Spleen (tissue), 11 donors: ENCODE measurements at regions not wholly inside any gene's neighbourhood (a gene's known extent, or its start where the extent isn't known, plus 50 kb on each side); places are given as distances from the start of the nearest gene placed in this dataset.

Source experiments
- DNase-seq: peaks from one replicate; pipeline ENCODE4 v3.0.0-alpha.2; 2020
- H3K27ac ChIP-seq, 8 donors: fragments of 200-600 bp; sonication (generic) in 7 of 8; 1 replicate in 4 of 8; 2 replicates in 4 of 8; pipeline versions ENCODE4 v1.5.0 to v1.8.0; 2016 to 2021; ENCODE audit warnings: inconsistent platforms in 4 of 8, mild to moderate bottlenecking in 4 of 8, moderate library complexity in 1 of 8
- H3K27me3 ChIP-seq, 7 donors: fragments of 200-600 bp; sonication (generic) in 6 of 7; replicated peaks in 1 of 7; 1 replicate in 4 of 7; 2 replicates in 3 of 7; pipeline versions ENCODE4 v1.5.0 to v1.8.0; 2016 to 2021; ENCODE audit warnings: inconsistent platforms in 3 of 7, mild to moderate bottlenecking in 1 of 7
- H3K36me3 ChIP-seq, 6 donors: fragments of 200-600 bp; sonication (generic) in 5 of 6; 1 replicate in 4 of 6; 2 replicates in 2 of 6; pipeline versions ENCODE4 v1.5.0 to v1.8.0; 2016 to 2021; ENCODE audit warnings: inconsistent platforms in 2 of 6
- H3K4me1 ChIP-seq, 6 donors: fragments of 200-600 bp; sonication (generic) in 5 of 6; 1 replicate in 3 of 6; 2 replicates in 3 of 6; pipeline versions ENCODE4 v1.5.0 to v1.8.0; 2016 to 2021; ENCODE audit warnings: inconsistent platforms in 3 of 6
- H3K4me3 ChIP-seq, 8 donors: fragments of 200-600 bp; sonication (generic) in 7 of 8; 1 replicate in 4 of 8; 2 replicates in 4 of 8; pipeline versions ENCODE4 v1.5.0 to v1.8.0; 2016 to 2021; ENCODE audit warnings: inconsistent platforms in 4 of 8, mild to moderate bottlenecking in 4 of 8, moderate library complexity in 2 of 8
- H3K9me3 ChIP-seq, 8 donors: fragments of 200-600 bp; sonication (generic) in 7 of 8; 1 replicate in 4 of 8; 2 replicates in 4 of 8; pipeline versions ENCODE4 v1.5.0 to v1.8.0; 2016 to 2021; ENCODE audit warnings: inconsistent platforms in 4 of 8
- POLR2A ChIP-seq, 3 donors: fragments of 450-650 bp; IDR thresholded peaks; one replicate each; pipeline ENCODE4 v1.5.1; 2017; ENCODE audit warnings: antibody characterized with exemption in 3 of 3, mild to moderate bottlenecking in 1 of 3
- POLR2AphosphoS5 ChIP-seq, 3 donors: sonication (generic); formaldehyde crosslinking; IDR thresholded peaks; one replicate each; pipeline ENCODE4 v1.5.1; 2017; ENCODE audit warnings: antibody characterized with exemption in 3 of 3
- WGBS, 5 donors: extraction: QIAGEN DNeasy Blood & Tissue Kit in 3 of 5; methylation state at CpG; one replicate each; pipeline versions ENCODE4 v1.1.5 to v1.1.7; 2013 to 2018; 5-methylcytosine and 5-hydroxymethylcytosine counted together
- intact Hi-C: fragments of 100-400 bp; cut with DNase I; formaldehyde crosslinking; loops from one replicate; pipeline ENCODE4 v1.15.0; 2023; ENCODE audit warnings: low total_unique reads
- TF ChIP-seq, protein P1 (sequence below), 11 experiments: fragments of 200-600 bp in 7 of 11; fragments of 450-650 bp in 4 of 11; sonication (generic) in 4 of 11; IDR thresholded peaks in 8 of 11; conservative IDR thresholded peaks in 3 of 11; 1 replicate in 7 of 11; 2 replicates in 4 of 11; pipeline versions ENCODE4 v1.4.0 to v1.8.0; 2016 to 2021; ENCODE audit warnings: antibody characterized with exemption in 11 of 11, inconsistent platforms in 4 of 11, mild to moderate bottlenecking in 1 of 11
- donor health status: healthy with polysubstance abuse.
- donor health status: DM: no; HTN: no; CAD: no; lungs with moderate emphysema.
- donor health status: DM: no; HTN: no; CAD: no.
- donor health status: Bipolar disorder and iron deficiency.
- donor health status: healthy.
- donor health status: DM: no; HTN: no; CAD: no.
- donor health status: DM: yes; HTN: yes; CAD: no.

DNA sequence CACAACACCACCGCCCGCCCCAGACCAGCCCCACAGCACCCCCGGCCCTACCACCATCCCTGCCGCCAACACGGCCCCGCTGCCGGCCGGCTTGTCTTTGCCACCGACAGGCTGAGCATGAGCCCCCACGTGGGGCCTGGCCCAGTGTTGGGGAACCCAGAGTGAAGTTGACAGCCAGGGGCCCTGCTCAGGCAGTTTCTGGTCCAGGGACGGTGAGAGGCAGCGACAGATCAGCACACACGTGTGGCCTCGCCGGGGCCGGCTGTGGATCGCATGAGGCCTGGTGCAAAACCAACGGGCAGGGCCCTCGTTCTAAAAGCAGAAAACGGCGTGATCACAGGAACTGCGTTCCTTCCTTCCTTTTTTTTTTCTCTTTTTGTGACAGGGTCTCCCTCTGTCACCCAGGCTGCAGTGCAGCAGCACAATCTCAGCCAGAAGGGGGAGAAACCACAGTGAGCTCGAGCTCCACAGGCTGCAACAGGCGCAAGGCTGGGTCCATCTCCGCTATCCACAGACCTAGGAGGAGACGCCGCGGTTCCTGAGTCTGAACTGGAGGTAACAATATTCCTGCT, 50.5 kb upstream of the FBRSL1 start:
- H3K4me3 ChIP-seq = no peak overlapping the region
- H3K4me1 ChIP-seq = peaks cover 10 to 62% (median 39%) of the 10 kb centered on the region in 6 donors
- TF ChIP-seq POLR2A (IDR thresholded peaks at IDR 0.05) = no peak
- TF ChIP-seq POLR2AphosphoS5 (IDR thresholded peaks at IDR 0.05) = peak; percentile 30 to 62 (median 60)
- TF ChIP-seq, protein P1, sequence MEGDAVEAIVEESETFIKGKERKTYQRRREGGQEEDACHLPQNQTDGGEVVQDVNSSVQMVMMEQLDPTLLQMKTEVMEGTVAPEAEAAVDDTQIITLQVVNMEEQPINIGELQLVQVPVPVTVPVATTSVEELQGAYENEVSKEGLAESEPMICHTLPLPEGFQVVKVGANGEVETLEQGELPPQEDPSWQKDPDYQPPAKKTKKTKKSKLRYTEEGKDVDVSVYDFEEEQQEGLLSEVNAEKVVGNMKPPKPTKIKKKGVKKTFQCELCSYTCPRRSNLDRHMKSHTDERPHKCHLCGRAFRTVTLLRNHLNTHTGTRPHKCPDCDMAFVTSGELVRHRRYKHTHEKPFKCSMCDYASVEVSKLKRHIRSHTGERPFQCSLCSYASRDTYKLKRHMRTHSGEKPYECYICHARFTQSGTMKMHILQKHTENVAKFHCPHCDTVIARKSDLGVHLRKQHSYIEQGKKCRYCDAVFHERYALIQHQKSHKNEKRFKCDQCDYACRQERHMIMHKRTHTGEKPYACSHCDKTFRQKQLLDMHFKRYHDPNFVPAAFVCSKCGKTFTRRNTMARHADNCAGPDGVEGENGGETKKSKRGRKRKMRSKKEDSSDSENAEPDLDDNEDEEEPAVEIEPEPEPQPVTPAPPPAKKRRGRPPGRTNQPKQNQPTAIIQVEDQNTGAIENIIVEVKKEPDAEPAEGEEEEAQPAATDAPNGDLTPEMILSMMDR (IDR thresholded peaks at IDR 0.05 in 8 of 11, conservative IDR thresholded peaks at IDR 0.05 in 3 of 11) = peak in 7 of 11 experiments; percentile 12 to 62 (median 28)
- peak; percentile 84 for DNase-seq
- WGBS, 5 donors = 47 to 62% (median 53%) methylated on average over 28 of the region's 28 CpGs
- H3K9me3 ChIP-seq = no peaks in the 10 kb centered on the region
- H3K27ac ChIP-seq = peak overlapping the region in 4 of 8 donors; percentile 13 to 80 (median 57)
- intact Hi-C loops = no loop called here
- H3K27me3 ChIP-seq = peaks cover 0 to 10% (median 0%) of the 10 kb centered on the region in 7 donors
- no peaks in the 10 kb centered on the region for H3K36me3 ChIP-seq

DNA sequence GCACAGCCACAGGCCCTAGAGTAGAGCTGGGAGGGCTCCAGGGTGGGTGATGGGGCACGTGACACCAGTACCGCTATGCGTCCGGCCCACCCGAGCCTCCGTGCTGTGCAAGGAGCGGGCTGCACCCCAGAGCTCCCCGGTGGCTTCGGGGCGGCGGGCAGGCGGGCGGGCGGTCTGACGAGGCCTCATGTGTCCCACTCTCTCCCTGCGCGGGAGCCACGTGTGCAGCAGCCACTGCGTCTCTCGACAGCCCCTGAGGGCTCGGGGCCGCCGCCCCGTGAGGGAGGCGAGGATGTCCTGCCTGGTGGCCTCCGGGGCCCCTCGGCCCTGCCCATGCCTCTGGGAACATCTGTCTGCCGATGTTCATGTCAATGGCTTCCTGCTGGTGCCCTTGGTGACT, 51.2 kb upstream of the FBRSL1 start:
- peak; percentile 78 for DNase-seq
- no peak overlapping the region for H3K4me3 ChIP-seq
- no peaks in the 10 kb centered on the region for H3K36me3 ChIP-seq
- H3K4me1 ChIP-seq = peaks cover 5 to 62% (median 37%) of the 10 kb centered on the region in 6 donors
- H3K27ac ChIP-seq = peak overlapping the region in 2 of 8 donors; percentile 64 to 80
- intact Hi-C loops = no loop called here
- peaks cover 0 to 11% (median 0%) of the 10 kb centered on the region in 7 donors for H3K27me3 ChIP-seq
- TF ChIP-seq POLR2A (IDR thresholded peaks at IDR 0.05) = no peak
- TF ChIP-seq, protein P1 (IDR thresholded peaks at IDR 0.05 in 8 of 11, conservative IDR thresholded peaks at IDR 0.05 in 3 of 11) = no peak
- TF ChIP-seq POLR2AphosphoS5 (IDR thresholded peaks at IDR 0.05) = no peak
- H3K9me3 ChIP-seq = no peaks in the 10 kb centered on the region
- WGBS, 5 donors = 89 to 96% (median 93%) methylated on average over 22 to 28 of the region's 28 CpGs

DNA sequence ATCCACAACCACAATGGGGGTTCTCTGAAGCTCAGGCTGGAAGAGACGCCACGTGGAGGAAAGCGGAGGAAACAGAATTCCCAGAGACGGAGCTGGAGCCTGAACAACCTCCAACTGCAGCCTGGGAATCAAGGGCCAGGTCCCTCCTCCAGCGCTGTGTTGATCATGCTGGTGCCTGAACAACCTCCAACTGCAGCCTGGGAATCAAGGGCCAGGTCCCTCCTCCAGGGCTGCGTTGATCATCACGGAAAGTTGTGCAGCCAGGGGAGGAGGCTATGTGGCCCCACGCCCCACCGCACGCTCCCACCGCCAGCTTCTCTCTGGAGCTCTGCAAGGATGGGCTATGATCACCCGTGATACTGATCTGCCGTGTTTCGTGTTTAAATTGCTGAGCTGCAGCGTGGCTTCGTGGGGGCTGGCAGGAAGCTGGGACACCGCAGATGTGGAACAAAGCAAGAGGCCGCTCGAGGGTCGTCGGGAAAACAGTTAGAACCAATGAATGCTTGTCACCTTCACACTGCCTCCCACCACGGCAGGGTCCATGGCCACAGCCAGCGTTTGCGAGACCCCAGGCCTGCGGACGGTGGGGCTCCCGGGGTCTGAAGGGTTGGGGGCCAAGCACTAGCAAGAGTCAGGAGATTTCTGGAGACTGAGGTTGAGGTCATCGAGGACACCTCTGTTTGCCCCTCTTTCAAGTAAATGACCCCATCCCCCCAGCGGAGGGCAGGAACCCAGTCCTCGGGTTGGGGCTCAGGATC, 51.8 kb upstream of the FBRSL1 start:
- no peak for TF ChIP-seq POLR2A (IDR thresholded peaks at IDR 0.05)
- no peak for TF ChIP-seq POLR2AphosphoS5 (IDR thresholded peaks at IDR 0.05)
- TF ChIP-seq, protein P1 (IDR thresholded peaks at IDR 0.05 in 8 of 11, conservative IDR thresholded peaks at IDR 0.05 in 3 of 11) = no peak
- intact Hi-C loops = no loop called here
- peaks cover 0 to 17% (median 0%) of the 10 kb centered on the region in 7 donors for H3K27me3 ChIP-seq
- H3K36me3 ChIP-seq = no peaks in the 10 kb centered on the region
- DNase-seq = no peak
- WGBS, 5 donors = 52 to 64% (median 60%) methylated on average over 24 to 30 of the region's 30 CpGs
- H3K9me3 ChIP-seq = no peaks in the 10 kb centered on the region
- peaks cover 5 to 62% (median 41%) of the 10 kb centered on the region in 6 donors for H3K4me1 ChIP-seq
- no peak overlapping the region for H3K4me3 ChIP-seq
- no peak overlapping the region for H3K27ac ChIP-seq
